GM21367 (cell line): ENCODE measurements at regions not wholly inside any gene's neighbourhood (a gene's known extent, or its start where the extent isn't known, plus 50 kb on each side); places are given as distances from the start of the nearest gene placed in this dataset.

Source experiments
- ATAC-seq: cut with Tn5 transposase; IDR thresholded peaks from one replicate; pipeline ENCODE4 v1.9.1; 2021; ENCODE audit not compliant: unreplicated experiment

DNA sequence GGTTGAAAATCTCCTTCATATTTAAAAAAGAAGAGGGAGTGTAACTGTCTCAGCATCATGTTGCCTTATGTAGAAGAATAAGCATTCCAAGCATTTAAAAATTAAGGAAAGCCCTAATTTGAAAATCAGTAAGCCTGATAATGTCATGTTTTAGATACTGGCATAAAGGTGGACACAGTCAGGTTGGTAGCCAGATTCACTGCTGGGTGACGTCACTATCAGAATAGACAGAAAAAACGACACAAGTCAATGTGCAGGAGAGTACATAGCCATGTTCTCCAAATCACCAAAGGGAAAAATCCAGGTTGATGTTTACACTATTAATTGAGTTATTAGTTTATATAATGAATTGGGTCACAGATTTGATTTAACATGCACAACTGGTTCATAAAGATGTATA lies 50.8 kb upstream of the POU3F2 start:
- ATAC-seq, result no peak
